ENCODE measurements at regions not wholly inside any gene's neighbourhood (a gene's known extent, or its start where the extent isn't known, plus 50 kb on each side); places are given as distances from the start of the nearest gene placed in this dataset.

DNA sequence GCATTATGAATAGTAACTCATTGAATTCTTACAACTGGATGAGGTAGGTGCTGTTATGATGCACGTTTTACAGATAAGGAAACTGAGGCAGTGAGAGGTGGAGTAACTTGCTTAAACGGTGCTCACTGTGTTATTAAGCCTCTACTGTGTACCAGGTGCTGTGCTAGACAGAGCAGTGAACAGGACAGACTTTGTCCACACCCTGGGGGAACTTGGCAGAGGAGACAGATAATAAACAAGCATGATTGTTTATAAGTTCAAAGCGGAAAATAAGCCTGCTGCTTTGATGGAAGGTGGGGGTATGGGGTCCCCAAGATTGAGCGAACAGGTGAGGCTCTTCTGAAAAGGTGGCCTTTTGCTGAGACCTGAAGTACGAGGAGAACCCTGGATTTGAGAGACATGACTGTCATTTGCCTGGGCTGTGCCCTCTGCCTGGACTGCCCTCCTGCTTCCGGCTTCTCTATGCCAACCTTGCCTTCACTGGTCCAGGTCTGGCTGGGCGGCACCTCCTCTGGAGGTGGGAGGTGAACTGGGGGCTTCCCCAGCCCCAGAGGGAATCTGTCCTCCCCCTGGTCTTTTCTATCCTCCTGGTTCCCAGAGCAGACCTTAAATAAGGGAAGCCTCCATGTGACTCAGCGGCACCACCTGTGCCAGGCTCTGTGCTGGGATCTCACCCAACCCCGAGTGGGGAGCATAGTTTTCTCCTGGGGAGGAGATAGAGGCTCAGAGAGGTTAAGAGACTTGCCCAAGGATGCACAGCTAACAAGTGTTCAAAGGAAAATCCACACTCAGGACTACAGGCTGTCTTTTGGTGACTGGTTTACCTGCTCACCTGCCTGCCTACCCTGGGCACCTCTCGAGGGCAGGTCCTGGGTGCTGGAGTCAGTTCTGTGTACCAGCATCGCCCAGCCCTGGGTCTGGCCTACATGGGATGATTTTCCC lies 59.1 kb downstream of the CEBPB start:
- TF ChIP-seq, protein P1, sequence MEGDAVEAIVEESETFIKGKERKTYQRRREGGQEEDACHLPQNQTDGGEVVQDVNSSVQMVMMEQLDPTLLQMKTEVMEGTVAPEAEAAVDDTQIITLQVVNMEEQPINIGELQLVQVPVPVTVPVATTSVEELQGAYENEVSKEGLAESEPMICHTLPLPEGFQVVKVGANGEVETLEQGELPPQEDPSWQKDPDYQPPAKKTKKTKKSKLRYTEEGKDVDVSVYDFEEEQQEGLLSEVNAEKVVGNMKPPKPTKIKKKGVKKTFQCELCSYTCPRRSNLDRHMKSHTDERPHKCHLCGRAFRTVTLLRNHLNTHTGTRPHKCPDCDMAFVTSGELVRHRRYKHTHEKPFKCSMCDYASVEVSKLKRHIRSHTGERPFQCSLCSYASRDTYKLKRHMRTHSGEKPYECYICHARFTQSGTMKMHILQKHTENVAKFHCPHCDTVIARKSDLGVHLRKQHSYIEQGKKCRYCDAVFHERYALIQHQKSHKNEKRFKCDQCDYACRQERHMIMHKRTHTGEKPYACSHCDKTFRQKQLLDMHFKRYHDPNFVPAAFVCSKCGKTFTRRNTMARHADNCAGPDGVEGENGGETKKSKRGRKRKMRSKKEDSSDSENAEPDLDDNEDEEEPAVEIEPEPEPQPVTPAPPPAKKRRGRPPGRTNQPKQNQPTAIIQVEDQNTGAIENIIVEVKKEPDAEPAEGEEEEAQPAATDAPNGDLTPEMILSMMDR (IDR thresholded peaks at IDR 0.05) = no peak
- no peak for TF ChIP-seq POLR2A (IDR thresholded peaks at IDR 0.05)

All from lower leg skin (tissue), 3 donors.